K562 (cell line): ENCODE measurements at regions not wholly inside any gene's neighbourhood (a gene's known extent, or its start where the extent isn't known, plus 50 kb on each side); places are given as distances from the start of the nearest gene placed in this dataset.

Experiments used
- AFF4 ChIP-seq: sonication (generic); formaldehyde crosslinking; IDR thresholded peaks from 2 replicates; pipeline ENCODE4 v1.8.0; 2023; ENCODE audit warnings: mild to moderate bottlenecking, missing genetic modification reagents
- CBX3 ChIP-seq, 2 experiments: IDR thresholded peaks; 1 replicate in 1 of 2; 2 replicates in 1 of 2; pipeline ENCODE4 v1.6.1; 2012; ENCODE audit warnings: inconsistent platforms in 2 of 2, low read length in 2 of 2, borderline replicate concordance in 1 of 2, control low read depth in 1 of 2
- CTCF ChIP-seq, 3 experiments: IDR thresholded peaks in 2 of 3; conservative IDR thresholded peaks in 1 of 3; 2 replicates each; pipeline ENCODE4 v1.5.1; 2011 to 2012; ENCODE audit warnings: low read length in 3 of 3, mild to moderate bottlenecking in 3 of 3, control low read depth in 2 of 3, improper control_type of control experiment in 1 of 3, inconsistent platforms in 1 of 3, low read depth in 1 of 3, mixed read lengths in 1 of 3, moderate library complexity in 1 of 3; ENCODE audit not compliant: insufficient read depth in 2 of 3
- GABPA ChIP-seq: fragments of 200-800 bp; sonication (Bioruptor generic); conservative IDR thresholded peaks from 2 replicates; pipeline ENCODE4 v1.6.1; 2016; ENCODE audit warnings: low read depth, missing genetic modification characterization, missing compliant biosample characterization
- NFXL1 ChIP-seq: fragments of 450-650 bp; formaldehyde crosslinking; IDR thresholded peaks from 2 replicates; pipeline ENCODE4 v1.4.0; 2021; ENCODE audit warnings: mild to moderate bottlenecking
- PHF20 ChIP-seq: fragments of 450-650 bp; IDR thresholded peaks from 2 replicates; pipeline ENCODE4 v1.6.1; 2018; ENCODE audit not compliant: partially characterized antibody
- TBL1XR1 ChIP-seq, 2 experiments: IDR thresholded peaks; 2 replicates each; pipeline ENCODE4 v1.6.1; 2012; ENCODE audit warnings: improper control_type of control experiment in 2 of 2, low read length in 2 of 2, mild to moderate bottlenecking in 1 of 2
- ZNF589 ChIP-seq: fragments of 200-800 bp; sonication (Bioruptor generic); IDR thresholded peaks from 2 replicates; pipeline ENCODE4 v1.6.1; 2016; ENCODE audit warnings: low read depth, missing genetic modification characterization, missing compliant biosample characterization

- TF ChIP-seq TBL1XR1 (IDR thresholded peaks at IDR 0.05; ENCODE audit: low read length in 2 of 2), result no peak
- TF ChIP-seq NFXL1 (CRISPR knock-in tag), result no peak
- TF ChIP-seq GABPA (tag), result no peak
- no peak for TF ChIP-seq CTCF (IDR thresholded peaks at IDR 0.05 in 2 of 3, conservative IDR thresholded peaks at IDR 0.05 in 1 of 3; ENCODE audit: insufficient read depth in 2 of 3, low read depth in 1 of 3, low read length in 3 of 3)
- no peak for TF ChIP-seq PHF20
- TF ChIP-seq AFF4, result no peak
- no peak for TF ChIP-seq ZNF589
- no peak for TF ChIP-seq CBX3 (IDR thresholded peaks at IDR 0.05; ENCODE audit: borderline replicate concordance in 1 of 2, low read length in 2 of 2)
Observed at GRCh38 chr10:61120805-61121204, 176.8 kb upstream of the RHOBTB1 start.
